Neutrophil (primary cell): ENCODE measurements at regions not wholly inside any gene's neighbourhood (a gene's known extent, or its start where the extent isn't known, plus 50 kb on each side); places are given as distances from the start of the nearest gene placed in this dataset.

Experiments used
- H3K27ac ChIP-seq: fragments of 200-600 bp; sonication (generic); 2 replicates; pipeline ENCODE4 v1.5.1; 2016; ENCODE audit warnings: mild to moderate bottlenecking, moderate library complexity
- H3K27me3 ChIP-seq: fragments of 200-600 bp; sonication (generic); 2 replicates; pipeline ENCODE4 v1.6.0; 2016; ENCODE audit warnings: mild to moderate bottlenecking
- H3K36me3 ChIP-seq: fragments of 200-600 bp; sonication (generic); 2 replicates; pipeline ENCODE4 v1.5.1; 2017
- H3K4me1 ChIP-seq, 2 experiments: fragments of 200-600 bp in 1 of 2; sonication (generic) in 1 of 2; 1 replicate in 1 of 2; 2 replicates in 1 of 2; pipeline versions ENCODE4 v1.5.1 to v1.6.1; 2013 to 2016; ENCODE audit warnings: low read depth in 1 of 2, low read length in 1 of 2, mild to moderate bottlenecking in 1 of 2, moderate library complexity in 1 of 2; ENCODE audit not compliant: control insufficient read depth in 1 of 2, insufficient read depth in 1 of 2
- H3K4me3 ChIP-seq, 2 experiments: fragments of 200-600 bp in 1 of 2; sonication (generic) in 1 of 2; 1 replicate in 1 of 2; 2 replicates in 1 of 2; pipeline ENCODE4 v1.5.1; 2013 to 2016; ENCODE audit warnings: low read depth in 1 of 2, low read length in 1 of 2, mild to moderate bottlenecking in 1 of 2, moderate library complexity in 1 of 2
- H3K9me3 ChIP-seq: fragments of 200-600 bp; sonication (generic); 2 replicates; pipeline ENCODE4 v1.5.1; 2016
- TF ChIP-seq, protein P1 (sequence below): fragments of 200-600 bp; sonication (generic); IDR thresholded peaks from 2 replicates; pipeline ENCODE4 v1.5.1; 2016; ENCODE audit warnings: antibody characterized with exemption

DNA sequence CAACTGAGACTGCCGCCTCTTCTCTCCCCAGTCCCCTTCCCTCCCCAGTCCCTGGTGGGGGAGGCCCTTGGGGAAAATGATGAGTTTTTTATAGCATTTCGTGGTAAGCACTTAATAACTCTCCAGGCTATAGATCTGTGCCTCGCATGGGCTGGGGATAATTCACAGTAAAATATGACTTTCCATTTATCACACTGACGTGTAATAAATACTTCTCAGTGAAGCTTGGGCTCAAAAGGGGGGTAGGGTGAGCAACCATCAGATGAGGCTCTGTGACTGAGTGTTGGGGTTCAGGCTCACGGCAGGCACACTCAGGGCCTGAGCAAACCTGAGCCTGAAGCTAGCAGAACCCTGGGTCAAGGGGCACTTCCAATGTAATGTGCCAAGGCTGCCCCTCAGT, 101.6 kb downstream of the CCT6B start:
- no peak overlapping the region for H3K27ac ChIP-seq
- H3K27me3 ChIP-seq: peaks cover 35% of the 10 kb centered on the region
- H3K9me3 ChIP-seq: no peaks in the 10 kb centered on the region
- no peak overlapping the region for H3K4me3 ChIP-seq
- no peaks in the 10 kb centered on the region for H3K36me3 ChIP-seq
- peaks cover 12 to 13% of the 10 kb centered on the region in 2 experiments for H3K4me1 ChIP-seq
- TF ChIP-seq, protein P1, sequence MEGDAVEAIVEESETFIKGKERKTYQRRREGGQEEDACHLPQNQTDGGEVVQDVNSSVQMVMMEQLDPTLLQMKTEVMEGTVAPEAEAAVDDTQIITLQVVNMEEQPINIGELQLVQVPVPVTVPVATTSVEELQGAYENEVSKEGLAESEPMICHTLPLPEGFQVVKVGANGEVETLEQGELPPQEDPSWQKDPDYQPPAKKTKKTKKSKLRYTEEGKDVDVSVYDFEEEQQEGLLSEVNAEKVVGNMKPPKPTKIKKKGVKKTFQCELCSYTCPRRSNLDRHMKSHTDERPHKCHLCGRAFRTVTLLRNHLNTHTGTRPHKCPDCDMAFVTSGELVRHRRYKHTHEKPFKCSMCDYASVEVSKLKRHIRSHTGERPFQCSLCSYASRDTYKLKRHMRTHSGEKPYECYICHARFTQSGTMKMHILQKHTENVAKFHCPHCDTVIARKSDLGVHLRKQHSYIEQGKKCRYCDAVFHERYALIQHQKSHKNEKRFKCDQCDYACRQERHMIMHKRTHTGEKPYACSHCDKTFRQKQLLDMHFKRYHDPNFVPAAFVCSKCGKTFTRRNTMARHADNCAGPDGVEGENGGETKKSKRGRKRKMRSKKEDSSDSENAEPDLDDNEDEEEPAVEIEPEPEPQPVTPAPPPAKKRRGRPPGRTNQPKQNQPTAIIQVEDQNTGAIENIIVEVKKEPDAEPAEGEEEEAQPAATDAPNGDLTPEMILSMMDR: no peak

DNA sequence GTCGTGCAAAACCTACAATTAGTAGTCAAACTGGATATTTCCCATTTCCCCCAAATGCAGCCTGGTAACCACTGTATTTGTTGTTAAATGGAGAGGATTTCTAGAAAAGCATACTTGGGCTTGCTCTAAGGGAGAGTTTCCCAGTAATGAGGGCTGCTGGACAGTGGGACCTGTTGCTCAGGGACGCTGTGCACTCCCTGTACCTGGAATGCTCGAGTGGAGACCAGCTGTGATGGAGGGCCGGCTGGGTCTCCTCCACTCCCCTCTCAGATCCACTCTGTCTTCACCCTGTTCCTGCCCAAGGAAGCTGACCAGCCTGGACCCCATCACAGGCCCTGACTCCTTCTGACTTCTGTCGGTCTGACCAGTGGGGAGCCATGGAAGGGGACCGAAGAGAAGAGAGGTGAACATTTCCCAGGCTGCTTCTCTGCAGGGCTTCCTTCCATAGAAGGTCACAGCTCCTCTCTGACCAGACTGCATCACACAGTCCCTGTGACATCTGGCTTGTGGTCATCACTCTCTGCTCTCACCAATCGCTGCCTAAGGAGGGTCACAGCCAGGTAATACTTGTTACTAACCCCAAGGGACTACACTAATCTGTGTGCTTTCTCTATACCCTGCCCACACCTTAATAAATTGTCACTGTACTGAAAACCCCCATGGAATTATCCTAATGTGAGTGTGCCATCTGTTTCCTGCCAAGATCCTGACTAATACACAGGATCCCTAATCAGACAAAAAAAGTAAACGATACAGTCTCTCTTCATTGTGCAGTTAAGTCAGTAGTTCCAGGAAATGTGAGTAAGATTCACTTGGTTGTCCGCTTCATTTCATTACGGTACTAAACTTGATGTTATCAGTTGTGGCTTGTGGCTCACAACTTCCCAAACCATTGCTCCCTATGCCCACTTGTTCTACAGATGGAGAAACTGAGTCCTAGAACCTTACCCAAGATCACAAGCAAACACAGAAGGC, 102.4 kb downstream of the CCT6B start:
- H3K27me3 ChIP-seq: peaks cover 35% of the 10 kb centered on the region
- no peak overlapping the region for H3K27ac ChIP-seq
- H3K36me3 ChIP-seq: no peaks in the 10 kb centered on the region
- TF ChIP-seq, protein P1: no peak
- H3K4me1 ChIP-seq: peaks cover 4 to 5% of the 10 kb centered on the region in 2 experiments
- H3K4me3 ChIP-seq: no peak overlapping the region
- H3K9me3 ChIP-seq: no peaks in the 10 kb centered on the region

DNA sequence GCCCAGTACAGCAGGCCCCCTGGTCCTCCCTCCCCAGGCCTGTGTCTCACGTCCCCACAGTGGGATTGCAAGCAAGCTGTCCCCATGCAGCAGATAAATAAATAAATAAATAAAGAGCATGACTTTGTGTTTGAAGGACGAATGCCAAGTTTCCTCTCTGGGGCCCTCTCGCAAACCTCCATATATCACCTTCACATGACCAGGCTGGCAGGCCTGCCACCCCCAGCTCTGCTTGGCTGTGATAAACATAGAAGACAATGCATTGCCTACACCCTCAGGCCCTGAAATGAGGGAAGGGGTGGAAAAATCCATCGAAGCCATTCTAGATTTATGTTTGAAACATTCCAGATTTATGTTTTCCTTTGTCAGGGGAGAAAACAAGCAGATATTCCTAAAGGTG, 107.3 kb downstream of the CCT6B start:
- no peaks in the 10 kb centered on the region for H3K9me3 ChIP-seq
- H3K4me1 ChIP-seq: peaks cover 36 to 44% of the 10 kb centered on the region in 2 experiments
- H3K4me3 ChIP-seq: no peak overlapping the region
- H3K27ac ChIP-seq: no peak overlapping the region
- TF ChIP-seq, protein P1: no peak
- no peaks in the 10 kb centered on the region for H3K36me3 ChIP-seq
- peaks cover 22% of the 10 kb centered on the region for H3K27me3 ChIP-seq

DNA sequence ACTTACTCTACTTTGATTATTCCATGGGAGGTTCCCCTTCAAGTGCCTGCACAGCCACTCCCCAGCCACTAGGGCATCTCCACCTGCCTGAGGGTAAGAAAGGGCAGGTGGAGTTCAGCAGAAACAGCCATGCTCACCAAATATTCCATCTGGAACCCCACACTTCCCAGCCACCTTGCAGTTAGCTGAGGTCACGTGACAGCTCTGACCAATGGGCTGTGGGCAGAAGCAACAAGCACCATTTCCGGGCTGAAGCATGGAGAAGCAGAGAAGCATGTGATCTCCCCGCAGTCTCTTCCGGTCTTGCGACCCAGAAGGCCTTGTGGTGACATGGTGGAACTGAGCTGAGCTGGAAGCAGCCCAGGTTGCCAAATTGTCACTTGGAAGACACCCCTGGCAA, 108.6 kb downstream of the CCT6B start:
- peaks cover 15% of the 10 kb centered on the region for H3K27me3 ChIP-seq
- no peak overlapping the region for H3K4me3 ChIP-seq
- H3K9me3 ChIP-seq: no peaks in the 10 kb centered on the region
- no peaks in the 10 kb centered on the region for H3K36me3 ChIP-seq
- peak overlapping the region; percentile 61 for H3K27ac ChIP-seq
- peaks cover 49 to 57% of the 10 kb centered on the region in 2 experiments for H3K4me1 ChIP-seq
- TF ChIP-seq, protein P1: peak; percentile 41

DNA sequence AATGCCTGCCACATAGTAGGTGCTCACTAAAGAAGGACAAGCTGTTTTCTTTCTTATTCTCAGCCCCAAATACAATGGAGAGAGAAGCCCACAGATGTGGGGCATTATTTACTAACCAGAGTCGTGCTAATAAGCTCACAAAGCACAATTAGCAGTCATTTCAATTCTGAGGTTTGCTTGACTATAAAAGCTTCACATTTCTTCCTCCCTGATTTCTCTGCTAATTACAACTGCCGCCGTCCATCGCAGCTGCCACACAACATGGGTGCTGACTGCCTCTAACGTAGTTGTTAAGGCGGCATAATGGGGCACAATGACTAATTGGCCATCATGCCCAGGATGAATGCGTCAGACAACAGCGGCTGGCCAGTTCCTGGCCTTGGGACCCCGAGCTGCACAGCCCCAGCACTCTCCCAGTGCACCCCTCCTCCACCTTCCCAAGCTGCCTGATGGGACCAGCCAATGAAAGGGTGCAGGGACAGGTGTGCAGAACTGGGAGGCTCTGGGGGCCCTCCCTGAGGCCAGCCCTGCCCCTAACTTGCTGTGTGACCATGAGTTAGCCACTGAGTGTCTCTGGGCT, 109.2 kb downstream of the CCT6B start:
- peaks cover 15% of the 10 kb centered on the region for H3K27me3 ChIP-seq
- H3K4me3 ChIP-seq: no peak overlapping the region
- TF ChIP-seq, protein P1: no peak
- no peaks in the 10 kb centered on the region for H3K36me3 ChIP-seq
- H3K27ac ChIP-seq: peak overlapping the region; percentile 61
- no peaks in the 10 kb centered on the region for H3K9me3 ChIP-seq
- H3K4me1 ChIP-seq: peaks cover 55 to 62% of the 10 kb centered on the region in 2 experiments
